ENCODE measurements at regions not wholly inside any gene's neighbourhood (a gene's known extent, or its start where the extent isn't known, plus 50 kb on each side); places are given as distances from the start of the nearest gene placed in this dataset.

GRCh38 chr13:31408927-31409326 is 209.2 kb downstream of the B3GLCT start:
- TF ChIP-seq YY1 (IDR thresholded peaks at IDR 0.05; ENCODE audit: borderline replicate concordance in 1 of 3, control insufficient read depth in 1 of 3, extremely low read depth in 1 of 3, insufficient read depth in 3 of 3, insufficient read length in 1 of 3, insufficient replicate concordance in 2 of 3, low read depth in 1 of 3, low read length in 2 of 3) (no peak), ESRRB (CRISPR knock-in tag; IDR thresholded peaks at IDR 0.05; ENCODE audit: borderline replicate concordance) (no peak), ZNF143 (CRISPR knock-in tag; IDR thresholded peaks at IDR 0.05) (no peak), COPS2 (conservative IDR thresholded peaks at IDR 0.05) (no peak), MXI1 (IDR thresholded peaks at IDR 0.05; ENCODE audit: low read depth, low read length) (no peak), ZNF561 (CRISPR knock-in tag; conservative IDR thresholded peaks at IDR 0.05) (no peak), RBM25 (IDR thresholded peaks at IDR 0.05; ENCODE audit: low read depth, low read length, severe bottlenecking) (no peak), TRIM28 (IDR thresholded peaks at IDR 0.05) (no peak), RBM14 (IDR thresholded peaks at IDR 0.05; ENCODE audit: borderline replicate concordance, insufficient read depth, low read depth, low read length) (no peak), RNF2 (IDR thresholded peaks at IDR 0.05) (no peak), KLF6 (CRISPR knock-in tag; IDR thresholded peaks at IDR 0.05; ENCODE audit: borderline replicate concordance) (no peak)
- TF ChIP-seq, protein P1, sequence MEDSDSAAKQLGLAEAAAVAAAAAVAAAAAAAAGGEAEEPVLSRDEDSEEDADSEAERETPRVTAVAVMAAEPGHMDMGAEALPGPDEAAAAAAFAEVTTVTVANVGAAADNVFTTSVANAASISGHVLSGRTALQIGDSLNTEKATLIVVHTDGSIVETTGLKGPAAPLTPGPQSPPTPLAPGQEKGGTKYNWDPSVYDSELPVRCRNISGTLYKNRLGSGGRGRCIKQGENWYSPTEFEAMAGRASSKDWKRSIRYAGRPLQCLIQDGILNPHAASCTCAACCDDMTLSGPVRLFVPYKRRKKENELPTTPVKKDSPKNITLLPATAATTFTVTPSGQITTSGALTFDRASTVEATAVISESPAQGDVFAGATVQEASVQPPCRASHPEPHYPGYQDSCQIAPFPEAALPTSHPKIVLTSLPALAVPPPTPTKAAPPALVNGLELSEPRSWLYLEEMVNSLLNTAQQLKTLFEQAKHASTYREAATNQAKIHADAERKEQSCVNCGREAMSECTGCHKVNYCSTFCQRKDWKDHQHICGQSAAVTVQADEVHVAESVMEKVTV (CRISPR knock-in tag; IDR thresholded peaks at IDR 0.05) = no peak
- TF ChIP-seq, protein P2, sequence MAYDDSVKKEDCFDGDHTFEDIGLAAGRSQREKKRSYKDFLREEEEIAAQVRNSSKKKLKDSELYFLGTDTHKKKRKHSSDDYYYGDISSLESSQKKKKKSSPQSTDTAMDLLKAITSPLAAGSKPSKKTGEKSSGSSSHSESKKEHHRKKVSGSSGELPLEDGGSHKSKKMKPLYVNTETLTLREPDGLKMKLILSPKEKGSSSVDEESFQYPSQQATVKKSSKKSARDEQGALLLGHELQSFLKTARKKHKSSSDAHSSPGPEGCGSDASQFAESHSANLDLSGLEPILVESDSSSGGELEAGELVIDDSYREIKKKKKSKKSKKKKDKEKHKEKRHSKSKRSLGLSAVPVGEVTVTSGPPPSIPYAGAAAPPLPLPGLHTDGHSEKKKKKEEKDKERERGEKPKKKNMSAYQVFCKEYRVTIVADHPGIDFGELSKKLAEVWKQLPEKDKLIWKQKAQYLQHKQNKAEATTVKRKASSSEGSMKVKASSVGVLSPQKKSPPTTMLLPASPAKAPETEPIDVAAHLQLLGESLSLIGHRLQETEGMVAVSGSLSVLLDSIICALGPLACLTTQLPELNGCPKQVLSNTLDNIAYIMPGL (CRISPR knock-in tag; IDR thresholded peaks at IDR 0.05) = no peak
- TF ChIP-seq, protein P3, sequence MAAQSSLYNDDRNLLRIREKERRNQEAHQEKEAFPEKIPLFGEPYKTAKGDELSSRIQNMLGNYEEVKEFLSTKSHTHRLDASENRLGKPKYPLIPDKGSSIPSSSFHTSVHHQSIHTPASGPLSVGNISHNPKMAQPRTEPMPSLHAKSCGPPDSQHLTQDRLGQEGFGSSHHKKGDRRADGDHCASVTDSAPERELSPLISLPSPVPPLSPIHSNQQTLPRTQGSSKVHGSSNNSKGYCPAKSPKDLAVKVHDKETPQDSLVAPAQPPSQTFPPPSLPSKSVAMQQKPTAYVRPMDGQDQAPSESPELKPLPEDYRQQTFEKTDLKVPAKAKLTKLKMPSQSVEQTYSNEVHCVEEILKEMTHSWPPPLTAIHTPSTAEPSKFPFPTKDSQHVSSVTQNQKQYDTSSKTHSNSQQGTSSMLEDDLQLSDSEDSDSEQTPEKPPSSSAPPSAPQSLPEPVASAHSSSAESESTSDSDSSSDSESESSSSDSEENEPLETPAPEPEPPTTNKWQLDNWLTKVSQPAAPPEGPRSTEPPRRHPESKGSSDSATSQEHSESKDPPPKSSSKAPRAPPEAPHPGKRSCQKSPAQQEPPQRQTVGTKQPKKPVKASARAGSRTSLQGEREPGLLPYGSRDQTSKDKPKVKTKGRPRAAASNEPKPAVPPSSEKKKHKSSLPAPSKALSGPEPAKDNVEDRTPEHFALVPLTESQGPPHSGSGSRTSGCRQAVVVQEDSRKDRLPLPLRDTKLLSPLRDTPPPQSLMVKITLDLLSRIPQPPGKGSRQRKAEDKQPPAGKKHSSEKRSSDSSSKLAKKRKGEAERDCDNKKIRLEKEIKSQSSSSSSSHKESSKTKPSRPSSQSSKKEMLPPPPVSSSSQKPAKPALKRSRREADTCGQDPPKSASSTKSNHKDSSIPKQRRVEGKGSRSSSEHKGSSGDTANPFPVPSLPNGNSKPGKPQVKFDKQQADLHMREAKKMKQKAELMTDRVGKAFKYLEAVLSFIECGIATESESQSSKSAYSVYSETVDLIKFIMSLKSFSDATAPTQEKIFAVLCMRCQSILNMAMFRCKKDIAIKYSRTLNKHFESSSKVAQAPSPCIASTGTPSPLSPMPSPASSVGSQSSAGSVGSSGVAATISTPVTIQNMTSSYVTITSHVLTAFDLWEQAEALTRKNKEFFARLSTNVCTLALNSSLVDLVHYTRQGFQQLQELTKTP (IDR thresholded peaks at IDR 0.05; ENCODE audit: low read depth in 1 of 2, partially characterized antibody in 2 of 2) = no peak
- Histone ChIP-seq H3K27ac (ENCODE audit: extremely low read depth, low read depth, low read length) (no peak overlapping the region), H3K4me2 (ENCODE audit: insufficient read depth, low read length) (no peak overlapping the region), H3K79me2 (ENCODE audit: control insufficient read depth, insufficient read depth, low read length) (no peaks in the 10 kb centered on the region), H3K4me3 (no peak overlapping the region), H3K36me3 (ENCODE audit: control insufficient read depth, insufficient read depth, low read length) (no peaks in the 10 kb centered on the region), H3K9me1 (ENCODE audit: control insufficient read depth, insufficient read depth, low read length) (no peaks in the 10 kb centered on the region), H3K9ac (ENCODE audit: insufficient read depth in 1 of 2, low read depth in 2 of 2, low read length in 2 of 2) (no peak overlapping the region), H4K20me1 (replicated peaks; ENCODE audit: control insufficient read depth, insufficient read depth, low read length) (no peaks in the 10 kb centered on the region), H3K27me3 (ENCODE audit: control insufficient read depth in 2 of 2, insufficient read depth in 2 of 2, low read length in 2 of 2) (no peaks in the 10 kb centered on the region), H3K9me3 (replicated peaks; ENCODE audit: control insufficient read depth, insufficient read depth, low read depth, low read length) (no peaks in the 10 kb centered on the region), H2AFZ (ENCODE audit: low read depth, low read length) (no peak overlapping the region), H3K4me1 (replicated peaks in 1 of 2; ENCODE audit: control insufficient read depth in 2 of 2, insufficient read depth in 2 of 2, low read length in 2 of 2) (no peaks in the 10 kb centered on the region)
- in situ Hi-C loops (cut with MboI) = no loop called here
- no peak for ATAC-seq
- no peak for DNase-seq (ENCODE audit: extremely low read depth in 1 of 4, low spot score in 3 of 4)
- POLR2A ChIA-PET = no interaction called here
- no TSS peak for BruUV-seq (replicated peaks)
- FAIRE-seq = no peak
- CTCF ChIA-PET (ENCODE audit: low intra/inter-chr PET ratio) = no interaction called here
- WGBS (ENCODE audit: insufficient coverage, low coverage, missing lambda C conversion rate) = 9% methylated on average over 1 of the region's 1 CpG
- intact Hi-C loops (cut with micrococcal nuclease) = no loop called here

Measured in K562 (cell line).